H9 (cell line): ENCODE measurements at regions not wholly inside any gene's neighbourhood (a gene's known extent, or its start where the extent isn't known, plus 50 kb on each side); places are given as distances from the start of the nearest gene placed in this dataset.

ENCODE experiments used
- DNase-seq: peaks from one replicate; pipeline ENCODE4 v3.0.0-alpha.2; 2017
- H2AFZ ChIP-seq: one replicate; pipeline ENCODE4 v1.6.1; 2013; ENCODE audit warnings: mild to moderate bottlenecking, low read length, control low read depth, moderate library complexity
- H2AK5ac ChIP-seq: 2 replicates; pipeline ENCODE4 v1.6.1; 2013; ENCODE audit warnings: low read length, control low read depth, mixed read lengths; ENCODE audit not compliant: insufficient read length
- H2BK120ac ChIP-seq: one replicate; pipeline ENCODE4 v1.6.1; 2013; ENCODE audit warnings: low read depth, mild to moderate bottlenecking, low read length, control low read depth, inconsistent platforms; ENCODE audit not compliant: poor library complexity, severe bottlenecking
- H2BK12ac ChIP-seq: 2 replicates; pipeline ENCODE4 v1.6.1; 2013; ENCODE audit warnings: low read length, control low read depth, mixed read lengths, low read depth; ENCODE audit not compliant: insufficient read length
- H2BK15ac ChIP-seq: 2 replicates; pipeline ENCODE4 v1.6.1; 2013; ENCODE audit warnings: low read depth, low read length, control low read depth
- H2BK20ac ChIP-seq: one replicate; pipeline ENCODE4 v1.6.1; 2013; ENCODE audit warnings: low read depth, mild to moderate bottlenecking, low read length, control low read depth, inconsistent platforms; ENCODE audit not compliant: poor library complexity, severe bottlenecking
- H2BK5ac ChIP-seq: 2 replicates; pipeline ENCODE4 v1.6.1; 2013; ENCODE audit warnings: low read length, control low read depth, mixed read lengths; ENCODE audit not compliant: insufficient read length
- H3K14ac ChIP-seq: 2 replicates; pipeline ENCODE4 v1.6.1; 2013; ENCODE audit warnings: low read length, control low read depth; ENCODE audit not compliant: insufficient read depth
- H3K18ac ChIP-seq: 2 replicates; pipeline ENCODE4 v1.6.1; 2013; ENCODE audit warnings: low read depth, mild to moderate bottlenecking, mixed read lengths, low read length, control low read depth; ENCODE audit not compliant: insufficient read length
- H3K23ac ChIP-seq: 2 replicates; pipeline ENCODE4 v1.6.1; 2013; ENCODE audit warnings: low read length, control low read depth, mixed read lengths, low read depth; ENCODE audit not compliant: insufficient read length
- H3K23me2 ChIP-seq: 2 replicates; pipeline ENCODE4 v1.6.1; 2013; ENCODE audit warnings: low read depth, mild to moderate bottlenecking, mixed read lengths, low read length, control low read depth; ENCODE audit not compliant: insufficient read length, poor library complexity, severe bottlenecking
- H3K27ac ChIP-seq: 2 replicates; pipeline ENCODE4 v1.5.1; 2013; ENCODE audit warnings: low read length, control low read depth, mixed read lengths, low read depth; ENCODE audit not compliant: insufficient read length
- H3K27me3 ChIP-seq: 2 replicates; pipeline ENCODE4 v1.6.1; 2013; ENCODE audit warnings: low read length, control low read depth, inconsistent platforms; ENCODE audit not compliant: insufficient read depth
- H3K4ac ChIP-seq: 2 replicates; pipeline ENCODE4 v1.6.1; 2013; ENCODE audit warnings: low read depth, mild to moderate bottlenecking, control low read depth, inconsistent platforms, low read length, moderate library complexity
- H3K4me1 ChIP-seq: 2 replicates; pipeline ENCODE4 v1.6.1; 2013; ENCODE audit warnings: low read length, control low read depth, inconsistent platforms; ENCODE audit not compliant: insufficient read depth
- H3K4me2 ChIP-seq: 2 replicates; pipeline ENCODE4 v1.6.1; 2013; ENCODE audit warnings: low read length, control low read depth, mixed read lengths; ENCODE audit not compliant: insufficient read length, insufficient read depth
- H3K56ac ChIP-seq: 2 replicates; pipeline ENCODE4 v1.6.1; 2013; ENCODE audit warnings: low read depth, mild to moderate bottlenecking, mixed read lengths, low read length, control low read depth; ENCODE audit not compliant: insufficient read length
- H3K79me1 ChIP-seq: 2 replicates; pipeline ENCODE4 v1.6.1; 2013; ENCODE audit warnings: low read depth, mild to moderate bottlenecking, moderate library complexity, low read length, control low read depth, inconsistent platforms; ENCODE audit not compliant: insufficient read depth, poor library complexity, severe bottlenecking
- H3K79me2 ChIP-seq: 2 replicates; pipeline ENCODE4 v1.6.1; 2013; ENCODE audit warnings: low read length, control low read depth, inconsistent platforms; ENCODE audit not compliant: insufficient read depth
- H3K9ac ChIP-seq: 2 replicates; pipeline ENCODE4 v1.6.1; 2013; ENCODE audit warnings: low read length, control low read depth, mixed read lengths; ENCODE audit not compliant: insufficient read length; ENCODE audit errors: extremely low read depth
- H3K9me3 ChIP-seq: one replicate; pipeline ENCODE4 v1.6.1; 2013; ENCODE audit warnings: low read depth, low read length, inconsistent platforms; ENCODE audit not compliant: control insufficient read depth
- H3T11ph ChIP-seq: one replicate; pipeline ENCODE4 v1.6.1; 2013; ENCODE audit warnings: mild to moderate bottlenecking, low read length, control low read depth, inconsistent platforms
- H4K20me1 ChIP-seq: one replicate; pipeline ENCODE4 v1.6.1; 2013; ENCODE audit not compliant: control insufficient read depth, insufficient read length, insufficient read depth
- H4K5ac ChIP-seq: 2 replicates; pipeline ENCODE4 v1.6.1; 2013; ENCODE audit warnings: low read depth, mild to moderate bottlenecking, mixed read lengths, low read length, control low read depth; ENCODE audit not compliant: insufficient read length
- H4K8ac ChIP-seq: replicated peaks from 2 replicates; pipeline ENCODE4 v1.6.1; 2013; ENCODE audit warnings: low read length, control low read depth, mixed read lengths, low read depth; ENCODE audit not compliant: insufficient read length
- H4K91ac ChIP-seq: 2 replicates; pipeline ENCODE4 v1.6.1; 2013; ENCODE audit warnings: low read depth, mild to moderate bottlenecking, moderate library complexity, mixed read lengths, low read length, control low read depth; ENCODE audit not compliant: insufficient read length
- H3K27ac Mint-ChIP-seq, 3 experiments: 2 replicates in 2 of 3; 3 replicates in 1 of 3; pipeline ENCODE4 v1.8.0; 2020 to 2021; ENCODE audit warnings: mixed read lengths in 3 of 3, mild to moderate bottlenecking in 1 of 3, moderate library complexity in 1 of 3
- H3K27me3 Mint-ChIP-seq: 2 replicates; pipeline ENCODE4 v1.8.0; 2021; ENCODE audit warnings: low read depth, mild to moderate bottlenecking, moderate library complexity, mixed read lengths
- H3K36me3 Mint-ChIP-seq, 3 experiments: 2 replicates in 2 of 3; 3 replicates in 1 of 3; pipeline ENCODE4 v1.8.0; 2020 to 2021; ENCODE audit warnings: low read depth in 3 of 3, mixed read lengths in 3 of 3; ENCODE audit not compliant: insufficient read depth in 1 of 3
- H3K4me1 Mint-ChIP-seq, 2 experiments: 2 replicates each; pipeline ENCODE4 v1.8.0; 2020; ENCODE audit warnings: mixed read lengths in 2 of 2
- H3K4me3 Mint-ChIP-seq, 2 experiments: 2 replicates in 1 of 2; 3 replicates in 1 of 2; pipeline ENCODE4 v1.8.0; 2020 to 2021; ENCODE audit warnings: mild to moderate bottlenecking in 2 of 2, mixed read lengths in 2 of 2, moderate library complexity in 1 of 2
- H3K9me3 Mint-ChIP-seq, 2 experiments: 2 replicates in 1 of 2; 3 replicates in 1 of 2; pipeline ENCODE4 v1.8.0; 2020; ENCODE audit warnings: mild to moderate bottlenecking in 2 of 2, mixed read lengths in 2 of 2, moderate library complexity in 1 of 2
- WGBS: extraction: QIAGEN DNeasy Blood & Tissue Kit; methylation state at CpG from one replicate; pipeline ENCODE4 v1.1.7; 2013; ENCODE audit warnings: missing lambda C conversion rate, low lambda C conversion rate, mixed read lengths; ENCODE audit not compliant: insufficient read length; ENCODE audit errors: extremely low coverage; 5-methylcytosine and 5-hydroxymethylcytosine counted together
- TF ChIP-seq, protein P1 (sequence below): fragments of 200-600 bp; sonication (generic); conservative IDR thresholded peaks from 3 replicates; pipeline ENCODE4 v1.8.0; 2021; ENCODE audit warnings: antibody characterized with exemption, mild to moderate bottlenecking

- no CpG with 5 or more reads among the region's 6 CpGs for WGBS
- Histone ChIP-seq H4K20me1 (no peaks in the 10 kb centered on the region), H3K27me3 (no peaks in the 10 kb centered on the region), H2BK20ac (no peak overlapping the region), H3K4me1 (no peaks in the 10 kb centered on the region), H3K9me3 (no peaks in the 10 kb centered on the region), H4K8ac (no peak overlapping the region), H2AFZ (no peak overlapping the region), H3K23me2 (no peaks in the 10 kb centered on the region), H3K4me2 (no peak overlapping the region), H3K14ac (no peak overlapping the region), H3K23ac (no peak overlapping the region), H3K79me1 (no peaks in the 10 kb centered on the region), H2BK5ac (no peak overlapping the region), H3T11ph (no peak overlapping the region), H3K18ac (no peak overlapping the region), H2BK120ac (no peak overlapping the region), H3K4ac (no peak overlapping the region), H4K5ac (no peak overlapping the region), H2BK12ac (no peak overlapping the region), H3K56ac (no peak overlapping the region), H3K9ac (no peak overlapping the region), H4K91ac (no peak overlapping the region), H2AK5ac (no peak overlapping the region), H2BK15ac (no peak overlapping the region), H3K27ac (no peak overlapping the region), H3K79me2 (no peaks in the 10 kb centered on the region)
- no peaks in the 10 kb centered on the region for H3K4me1 Mint-ChIP-seq
- no peak overlapping the region for H3K4me3 Mint-ChIP-seq
- H3K36me3 Mint-ChIP-seq: no peaks in the 10 kb centered on the region
- TF ChIP-seq, protein P1, sequence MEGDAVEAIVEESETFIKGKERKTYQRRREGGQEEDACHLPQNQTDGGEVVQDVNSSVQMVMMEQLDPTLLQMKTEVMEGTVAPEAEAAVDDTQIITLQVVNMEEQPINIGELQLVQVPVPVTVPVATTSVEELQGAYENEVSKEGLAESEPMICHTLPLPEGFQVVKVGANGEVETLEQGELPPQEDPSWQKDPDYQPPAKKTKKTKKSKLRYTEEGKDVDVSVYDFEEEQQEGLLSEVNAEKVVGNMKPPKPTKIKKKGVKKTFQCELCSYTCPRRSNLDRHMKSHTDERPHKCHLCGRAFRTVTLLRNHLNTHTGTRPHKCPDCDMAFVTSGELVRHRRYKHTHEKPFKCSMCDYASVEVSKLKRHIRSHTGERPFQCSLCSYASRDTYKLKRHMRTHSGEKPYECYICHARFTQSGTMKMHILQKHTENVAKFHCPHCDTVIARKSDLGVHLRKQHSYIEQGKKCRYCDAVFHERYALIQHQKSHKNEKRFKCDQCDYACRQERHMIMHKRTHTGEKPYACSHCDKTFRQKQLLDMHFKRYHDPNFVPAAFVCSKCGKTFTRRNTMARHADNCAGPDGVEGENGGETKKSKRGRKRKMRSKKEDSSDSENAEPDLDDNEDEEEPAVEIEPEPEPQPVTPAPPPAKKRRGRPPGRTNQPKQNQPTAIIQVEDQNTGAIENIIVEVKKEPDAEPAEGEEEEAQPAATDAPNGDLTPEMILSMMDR: no peak
- H3K27me3 Mint-ChIP-seq: no peaks in the 10 kb centered on the region
- no peak overlapping the region for H3K27ac Mint-ChIP-seq
- peaks cover under 1 to 1% of the 10 kb centered on the region in 2 experiments; a peak in 4 of 5 replicates for H3K9me3 Mint-ChIP-seq
- no peak for DNase-seq
Observed at GRCh38 chr1:240720976-240721375, 109.0 kb upstream of the GREM2 start.
